Sigmoid colon (tissue), 6 donors: ENCODE measurements at regions not wholly inside any gene's neighbourhood (a gene's known extent, or its start where the extent isn't known, plus 50 kb on each side); places are given as distances from the start of the nearest gene placed in this dataset.

Source experiments
- DNase-seq: peaks from one replicate; pipeline ENCODE4 v3.0.0-alpha.2; 2019
- H3K27ac ChIP-seq, 4 donors: fragments of 200-600 bp; sonication (generic); one replicate each; pipeline ENCODE4 v1.5.1; 2016 to 2019; ENCODE audit warnings: mild to moderate bottlenecking in 1 of 4
- H3K27me3 ChIP-seq, 3 donors: fragments of 200-600 bp; sonication (generic); one replicate each; pipeline ENCODE4 v1.5.1; 2019; ENCODE audit warnings: mild to moderate bottlenecking in 1 of 3
- H3K36me3 ChIP-seq, 4 donors: fragments of 200-600 bp; sonication (generic); one replicate each; pipeline ENCODE4 v1.5.1; 2016 to 2019
- H3K4me1 ChIP-seq, 4 donors: fragments of 200-600 bp; sonication (generic); one replicate each; pipeline ENCODE4 v1.5.1; 2017 to 2019
- H3K4me3 ChIP-seq, 4 donors: fragments of 200-600 bp; sonication (generic); one replicate each; pipeline ENCODE4 v1.5.1; 2017 to 2019; ENCODE audit warnings: mild to moderate bottlenecking in 2 of 4, moderate library complexity in 1 of 4
- H3K9me3 ChIP-seq, 4 donors: fragments of 200-600 bp in 3 of 4; sonication (generic) in 3 of 4; one replicate each; pipeline versions ENCODE4 v1.5.1 to v1.6.1; 2013 to 2019
- EP300 ChIP-seq, 4 donors: sonication (generic); formaldehyde crosslinking; IDR thresholded peaks; one replicate each; pipeline ENCODE4 v1.6.1; 2017; ENCODE audit warnings: antibody characterized with exemption in 4 of 4
- POLR2A ChIP-seq, 2 donors: fragments of 450-650 bp; IDR thresholded peaks; one replicate each; pipeline ENCODE4 v1.6.1; 2016; ENCODE audit warnings: antibody characterized with exemption in 2 of 2, mild to moderate bottlenecking in 2 of 2, moderate library complexity in 2 of 2
- POLR2AphosphoS5 ChIP-seq, 4 donors: sonication (generic); formaldehyde crosslinking; IDR thresholded peaks; one replicate each; pipeline ENCODE4 v1.6.1; 2017; ENCODE audit warnings: antibody characterized with exemption in 4 of 4
- WGBS, 2 donors: extraction: QIAGEN DNeasy Blood & Tissue Kit; methylation state at CpG; one replicate each; pipeline ENCODE4 v1.1.7; 2013; 5-methylcytosine and 5-hydroxymethylcytosine counted together
- intact Hi-C: fragments of 100-400 bp; cut with DNase I; formaldehyde crosslinking; loops from one replicate; pipeline ENCODE4 v1.15.1; 2023
- TF ChIP-seq, protein P1 (sequence below), 4 experiments: fragments of 450-650 bp in 3 of 4; fragments of 200-600 bp in 1 of 4; IDR thresholded peaks; one replicate each; pipeline ENCODE4 v1.5.1; 2016 to 2019; ENCODE audit warnings: antibody characterized with exemption in 4 of 4, mild to moderate bottlenecking in 3 of 4, moderate library complexity in 2 of 4
- donor health status: healthy with polysubstance abuse.
- donor health status: healthy.

DNA sequence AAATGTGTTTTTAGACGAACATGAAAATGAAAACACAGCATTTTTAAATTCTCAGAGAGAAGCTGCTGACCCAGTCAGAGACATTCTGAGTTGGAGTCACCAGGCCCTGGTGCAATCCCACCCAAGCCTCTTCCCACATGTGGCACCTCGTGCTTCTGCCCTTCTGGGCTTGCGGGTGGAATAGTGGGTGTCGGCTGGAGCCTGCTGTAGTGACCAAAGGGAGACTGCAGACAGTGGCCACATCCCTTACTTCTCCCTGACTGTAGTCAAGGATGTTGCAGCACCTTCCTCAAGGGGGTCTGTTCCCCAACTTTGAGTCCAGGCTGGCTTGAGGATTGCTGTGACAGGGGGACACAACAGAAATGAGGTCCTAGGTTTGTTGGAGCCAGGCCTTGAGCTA lies 104.4 kb upstream of the GLI2 start:
- Histone ChIP-seq H3K36me3 (no peaks in the 10 kb centered on the region), H3K4me3 (no peak overlapping the region), H3K9me3 (no peaks in the 10 kb centered on the region), H3K27ac (no peak overlapping the region), H3K27me3 (no peaks in the 10 kb centered on the region), H3K4me1 (peaks cover 0 to 13% (median 10%) of the 10 kb centered on the region in 4 donors)
- no peak for DNase-seq
- WGBS, 2 donors, result 74 to 82% methylated on average over 4 of the region's 4 CpGs
- TF ChIP-seq, protein P1, sequence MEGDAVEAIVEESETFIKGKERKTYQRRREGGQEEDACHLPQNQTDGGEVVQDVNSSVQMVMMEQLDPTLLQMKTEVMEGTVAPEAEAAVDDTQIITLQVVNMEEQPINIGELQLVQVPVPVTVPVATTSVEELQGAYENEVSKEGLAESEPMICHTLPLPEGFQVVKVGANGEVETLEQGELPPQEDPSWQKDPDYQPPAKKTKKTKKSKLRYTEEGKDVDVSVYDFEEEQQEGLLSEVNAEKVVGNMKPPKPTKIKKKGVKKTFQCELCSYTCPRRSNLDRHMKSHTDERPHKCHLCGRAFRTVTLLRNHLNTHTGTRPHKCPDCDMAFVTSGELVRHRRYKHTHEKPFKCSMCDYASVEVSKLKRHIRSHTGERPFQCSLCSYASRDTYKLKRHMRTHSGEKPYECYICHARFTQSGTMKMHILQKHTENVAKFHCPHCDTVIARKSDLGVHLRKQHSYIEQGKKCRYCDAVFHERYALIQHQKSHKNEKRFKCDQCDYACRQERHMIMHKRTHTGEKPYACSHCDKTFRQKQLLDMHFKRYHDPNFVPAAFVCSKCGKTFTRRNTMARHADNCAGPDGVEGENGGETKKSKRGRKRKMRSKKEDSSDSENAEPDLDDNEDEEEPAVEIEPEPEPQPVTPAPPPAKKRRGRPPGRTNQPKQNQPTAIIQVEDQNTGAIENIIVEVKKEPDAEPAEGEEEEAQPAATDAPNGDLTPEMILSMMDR (IDR thresholded peaks at IDR 0.05), result no peak
- no peak for TF ChIP-seq POLR2AphosphoS5 (IDR thresholded peaks at IDR 0.05)
- TF ChIP-seq POLR2A (IDR thresholded peaks at IDR 0.05), result no peak
- no peak for TF ChIP-seq EP300 (IDR thresholded peaks at IDR 0.05)
- intact Hi-C loops, result no loop called here

DNA sequence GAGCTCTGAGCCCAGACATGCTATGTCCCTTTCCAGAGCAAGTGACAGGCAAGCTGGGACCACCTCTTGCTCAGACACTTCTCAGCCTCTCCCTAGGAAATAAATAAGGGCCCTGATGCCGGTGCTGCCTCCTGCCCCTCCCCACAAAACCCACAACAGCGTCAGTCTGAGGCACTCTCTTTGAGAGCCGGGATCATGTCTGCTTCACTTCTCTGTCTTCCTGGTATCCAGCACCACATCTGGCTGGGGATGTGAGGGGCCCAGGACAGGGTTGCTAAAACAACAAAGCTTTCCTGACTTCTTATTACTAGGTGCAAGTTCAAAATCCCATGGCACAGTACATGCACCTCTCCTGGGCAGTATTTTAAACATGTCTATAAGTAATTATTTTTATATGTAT lies 103.9 kb upstream of the GLI2 start:
- Histone ChIP-seq H3K4me3 (no peak overlapping the region), H3K27ac (no peak overlapping the region), H3K27me3 (no peaks in the 10 kb centered on the region), H3K36me3 (no peaks in the 10 kb centered on the region), H3K4me1 (peaks cover 0 to 13% (median 10%) of the 10 kb centered on the region in 4 donors), H3K9me3 (no peaks in the 10 kb centered on the region)
- TF ChIP-seq POLR2AphosphoS5 (IDR thresholded peaks at IDR 0.05), result no peak
- TF ChIP-seq, protein P1 (IDR thresholded peaks at IDR 0.05), result no peak
- no peak for TF ChIP-seq POLR2A (IDR thresholded peaks at IDR 0.05)
- TF ChIP-seq EP300 (IDR thresholded peaks at IDR 0.05), result no peak
- intact Hi-C loops, result no loop called here
- WGBS, 2 donors, result 57 to 65% methylated on average over 3 of the region's 3 CpGs
- DNase-seq, result no peak

DNA sequence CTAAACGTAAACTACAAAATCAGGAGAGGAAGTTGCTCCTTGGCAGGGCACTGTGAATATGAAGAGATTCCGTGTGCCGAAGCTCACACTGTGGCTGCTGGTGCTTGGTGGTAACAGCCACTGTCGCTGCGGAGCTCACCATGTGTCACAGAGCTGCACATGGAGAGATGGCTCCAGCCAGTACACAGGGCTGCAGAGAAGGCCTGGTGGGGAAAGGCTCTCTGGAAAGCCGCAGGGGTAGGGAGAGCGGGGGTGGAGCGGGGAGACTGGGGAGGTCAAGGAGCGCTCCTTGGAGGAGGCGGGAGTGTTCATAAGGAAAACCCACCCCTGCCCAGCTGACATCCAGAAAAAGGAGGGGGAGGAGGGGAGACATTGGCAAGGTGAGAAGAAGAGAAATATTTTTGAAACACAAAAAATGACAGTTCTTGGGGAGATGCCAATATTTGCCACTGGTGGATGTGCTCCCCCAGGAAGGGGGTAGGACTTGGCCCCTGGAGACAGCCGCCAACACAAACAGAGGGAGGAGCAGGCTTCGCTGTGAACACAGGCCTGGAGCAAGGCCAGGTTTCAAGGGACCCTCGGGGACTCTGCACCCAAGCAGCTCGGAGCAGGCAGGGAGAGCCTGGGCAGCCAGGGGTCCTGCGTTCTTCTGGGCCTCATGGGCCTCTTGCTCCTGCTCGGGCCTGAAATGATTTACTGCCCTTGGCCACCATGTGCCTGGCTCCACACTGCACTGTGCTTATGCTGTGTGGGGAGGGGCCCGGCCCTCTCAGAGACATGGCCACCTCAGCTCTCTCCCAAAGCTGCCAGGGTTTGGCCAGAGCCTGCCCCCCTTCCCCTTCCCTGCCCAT lies 102.6 kb upstream of the GLI2 start:
- Histone ChIP-seq H3K27ac (no peak overlapping the region), H3K9me3 (no peaks in the 10 kb centered on the region), H3K4me3 (no peak overlapping the region), H3K4me1 (peaks cover 0 to 13% (median 10%) of the 10 kb centered on the region in 4 donors), H3K27me3 (no peaks in the 10 kb centered on the region), H3K36me3 (no peaks in the 10 kb centered on the region)
- no peak for DNase-seq
- TF ChIP-seq POLR2AphosphoS5 (IDR thresholded peaks at IDR 0.05), result no peak
- TF ChIP-seq, protein P1 (IDR thresholded peaks at IDR 0.05), result no peak
- no peak for TF ChIP-seq POLR2A (IDR thresholded peaks at IDR 0.05)
- TF ChIP-seq EP300 (IDR thresholded peaks at IDR 0.05), result no peak
- intact Hi-C loops, result no loop called here
- 74 to 78% methylated on average over 17 of the region's 17 CpGs for WGBS, 2 donors

DNA sequence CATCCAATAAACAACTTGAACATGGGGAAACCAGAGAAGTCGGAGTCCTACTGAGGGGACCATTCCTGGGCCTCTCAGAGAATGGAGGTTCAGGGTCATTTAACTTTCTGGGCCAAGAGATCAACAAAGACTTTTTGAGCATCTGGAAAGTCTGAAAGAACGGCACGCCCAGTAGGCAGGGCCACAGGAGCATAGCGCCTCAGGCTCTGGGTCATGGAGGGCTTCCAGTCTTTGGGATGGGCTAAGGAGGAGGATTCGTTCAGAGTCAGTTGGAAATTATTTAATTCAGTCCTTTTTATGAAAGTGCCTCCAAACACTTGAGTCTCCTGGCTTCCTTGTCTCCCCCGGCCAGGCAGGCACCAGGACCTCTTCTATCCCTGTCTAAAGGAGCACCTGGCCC lies 101.1 kb upstream of the GLI2 start:
- TF ChIP-seq, protein P1 (IDR thresholded peaks at IDR 0.05), result no peak
- no peak for TF ChIP-seq EP300 (IDR thresholded peaks at IDR 0.05)
- TF ChIP-seq POLR2AphosphoS5 (IDR thresholded peaks at IDR 0.05), result no peak
- TF ChIP-seq POLR2A (IDR thresholded peaks at IDR 0.05), result no peak
- Histone ChIP-seq H3K4me3 (no peak overlapping the region), H3K27me3 (no peaks in the 10 kb centered on the region), H3K9me3 (no peaks in the 10 kb centered on the region), H3K27ac (no peak overlapping the region), H3K4me1 (peaks cover 0 to 13% (median 10%) of the 10 kb centered on the region in 4 donors), H3K36me3 (no peaks in the 10 kb centered on the region)
- intact Hi-C loops, result no loop called here
- DNase-seq, result no peak
- WGBS, 2 donors, result 86 to 88% methylated on average over 6 of the region's 6 CpGs
